Erythroblast (primary cell): ENCODE measurements at regions not wholly inside any gene's neighbourhood (a gene's known extent, or its start where the extent isn't known, plus 50 kb on each side); places are given as distances from the start of the nearest gene placed in this dataset.

ENCODE experiments used
- GATA1 ChIP-seq: IDR thresholded peaks from 2 replicates; pipeline ENCODE4 v1.6.1; 2011; ENCODE audit warnings: low read depth, mild to moderate bottlenecking, control low read depth, low read length, moderate library complexity
- POLR2A ChIP-seq: IDR thresholded peaks from 2 replicates; pipeline ENCODE4 v1.6.1; 2011; ENCODE audit warnings: mild to moderate bottlenecking, low read length

- TF ChIP-seq POLR2A: no peak
- no peak for TF ChIP-seq GATA1
Observed at GRCh38 chr10:118412932-118413331, 70.8 kb upstream of the FAM204A start.
